ENCODE measurements at regions not wholly inside any gene's neighbourhood (a gene's known extent, or its start where the extent isn't known, plus 50 kb on each side); places are given as distances from the start of the nearest gene placed in this dataset.

GRCh38 chr1:222290866-222291265 is 257.0 kb downstream of the HHIPL2 start:
- DNase-seq (ENCODE audit: low read depth in 2 of 2): no peak

GRCh38 chr1:222288053-222288452 is 259.9 kb downstream of the HHIPL2 start:
- DNase-seq (ENCODE audit: low read depth in 2 of 2): no peak

DNA sequence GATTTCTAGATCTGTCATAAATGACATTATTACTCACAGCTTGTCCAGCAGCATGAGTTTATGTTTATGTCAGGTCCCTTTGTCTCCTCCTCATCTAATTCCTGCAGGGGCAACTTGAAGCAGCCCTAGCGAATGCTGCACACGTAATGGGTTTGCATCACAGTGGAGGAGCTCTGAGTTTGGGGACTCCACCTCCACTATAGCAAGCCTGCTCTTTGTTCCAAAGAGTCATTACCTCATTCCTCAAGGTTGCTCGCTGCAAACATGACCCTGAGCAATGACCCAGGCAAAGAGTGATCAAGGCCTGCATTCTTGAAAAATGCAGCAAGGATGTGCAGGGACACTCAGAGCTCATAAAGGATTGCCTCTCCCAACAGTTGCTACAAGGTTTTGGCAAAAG is 261.9 kb downstream of the HHIPL2 start:
- DNase-seq (ENCODE audit: low read depth in 2 of 2): no peak

- DNase-seq (ENCODE audit: low read depth in 2 of 2): no peak
Measured at GRCh38 chr1:222285526-222285925, 262.4 kb downstream of the HHIPL2 start.

GRCh38 chr1:222284466-222284865 is 263.4 kb downstream of the HHIPL2 start:
- DNase-seq (ENCODE audit: low read depth in 2 of 2): no peak

- DNase-seq (ENCODE audit: low read depth in 2 of 2): peak; percentile 92 to 93
Measured at GRCh38 chr1:222283147-222283768, 264.6 kb downstream of the HHIPL2 start.

GRCh38 chr1:222279591-222279990 is 268.3 kb downstream of the HHIPL2 start:
- DNase-seq (ENCODE audit: low read depth in 2 of 2): no peak

- DNase-seq (ENCODE audit: low read depth in 2 of 2): no peak
Measured at GRCh38 chr1:222278501-222278900, 269.4 kb downstream of the HHIPL2 start.

DNA sequence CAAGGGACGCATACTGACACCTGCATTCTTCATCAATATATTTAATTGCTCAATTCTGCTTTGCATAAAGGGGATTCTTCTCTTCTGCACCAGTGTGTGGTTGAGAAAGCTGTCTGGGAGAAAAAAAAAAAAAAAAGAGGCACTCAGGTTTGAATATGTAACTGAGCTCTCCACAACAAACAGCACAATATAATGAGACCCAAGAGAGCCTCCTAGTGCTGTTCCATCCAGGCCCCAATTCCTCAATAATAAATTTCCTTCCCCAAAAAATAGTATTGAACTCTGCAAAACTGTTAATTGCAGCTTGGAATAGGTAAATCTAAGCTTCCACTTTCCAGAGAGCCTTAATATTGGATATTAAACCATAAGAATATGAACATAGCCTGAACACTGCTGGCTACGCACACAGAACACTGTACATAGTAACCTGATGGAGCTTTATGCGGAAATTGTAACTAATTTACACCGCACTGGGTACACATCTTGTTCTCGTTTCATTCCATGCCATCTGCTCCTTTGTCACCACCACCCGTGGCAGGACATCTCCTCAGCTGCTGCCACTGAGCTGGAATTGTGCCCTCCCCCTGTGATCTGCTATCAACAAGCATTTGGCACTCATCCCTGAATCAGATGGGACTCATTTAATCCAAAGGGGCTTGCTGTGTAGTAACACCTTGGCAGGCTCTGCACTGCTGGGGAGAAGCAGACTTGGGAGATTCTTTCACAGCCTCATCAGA is 272.0 kb downstream of the HHIPL2 start:
- DNase-seq (ENCODE audit: low read depth in 2 of 2): no peak

DNA sequence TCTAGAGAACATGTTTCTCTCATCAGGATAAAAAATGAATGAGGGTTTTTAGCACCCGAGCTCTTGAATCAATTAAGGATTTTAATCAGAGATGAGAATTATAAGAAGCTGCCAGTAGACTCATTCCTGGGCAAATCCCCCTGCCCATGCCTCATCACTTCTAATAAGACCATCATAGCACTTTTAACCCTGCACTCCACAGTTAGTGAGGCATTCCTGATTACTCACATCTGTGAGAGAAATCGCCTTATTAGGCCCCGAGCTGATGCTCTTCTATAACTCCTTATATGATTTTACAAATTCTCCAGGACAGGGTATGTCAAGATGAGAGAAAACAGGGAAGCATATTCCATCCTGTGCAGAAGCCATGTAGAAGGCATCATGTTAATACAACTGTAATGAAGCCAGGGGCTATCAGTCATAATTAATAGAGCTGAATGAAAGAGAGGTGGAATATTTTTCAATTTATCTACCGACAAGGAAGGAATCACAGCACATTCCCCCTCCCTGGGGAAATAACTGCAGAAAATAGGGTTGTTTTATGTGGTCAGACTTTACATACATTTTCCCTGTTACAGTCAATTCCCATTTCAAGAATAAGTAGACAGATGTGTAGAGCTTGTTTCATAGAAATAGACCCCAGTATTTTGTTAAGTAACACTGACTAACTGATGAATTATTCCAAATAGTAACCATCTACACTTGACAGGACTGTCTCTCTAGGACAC is 272.7 kb downstream of the HHIPL2 start:
- DNase-seq (ENCODE audit: low read depth in 2 of 2): peak; percentile 36 to 40

- no peak for DNase-seq (ENCODE audit: low read depth in 2 of 2)
Measured at GRCh38 chr1:222266223-222267196, 281.4 kb downstream of the HHIPL2 start.

DNA sequence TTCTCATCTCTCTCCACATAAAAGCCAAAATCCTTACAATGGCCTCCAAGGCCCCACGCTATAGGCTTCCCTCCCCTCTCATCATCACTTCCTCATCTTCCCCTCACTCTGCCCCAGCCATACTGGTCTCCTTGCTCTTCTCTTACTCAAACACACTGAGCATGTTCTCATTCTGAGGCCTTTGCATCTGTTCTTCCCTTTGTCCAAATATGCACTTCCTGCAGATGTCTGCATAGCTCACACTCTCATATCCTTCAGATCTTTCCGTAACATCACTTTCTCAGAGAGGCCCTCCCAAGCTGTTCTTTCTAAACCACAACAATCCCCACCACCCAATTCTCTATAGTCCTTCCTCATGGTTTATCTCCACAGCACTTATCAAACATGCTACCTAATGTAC is 284.1 kb downstream of the HHIPL2 start:
- DNase-seq (ENCODE audit: low read depth in 2 of 2): no peak

- no peak for DNase-seq (ENCODE audit: low read depth in 2 of 2)
Measured at GRCh38 chr1:222257027-222257426, 290.9 kb downstream of the HHIPL2 start.

DNA sequence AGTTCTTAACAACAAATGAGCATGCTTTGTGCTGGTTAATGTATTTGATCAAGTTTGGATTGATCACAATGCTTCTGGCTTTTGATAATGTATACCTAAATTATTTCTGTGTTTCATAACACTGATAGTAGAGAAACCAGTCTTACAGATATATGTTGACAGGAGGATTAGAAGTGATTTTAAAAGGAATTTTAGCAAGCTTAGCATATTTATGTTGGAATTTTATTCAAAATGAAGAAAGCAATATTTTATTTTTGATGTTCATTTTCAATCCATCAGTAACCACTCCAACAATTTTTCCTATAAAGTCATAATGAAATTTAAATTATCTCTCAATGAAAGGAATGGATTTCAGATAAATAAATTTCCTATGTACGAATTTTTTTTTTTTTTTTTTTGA is 291.8 kb downstream of the HHIPL2 start:
- DNase-seq (ENCODE audit: low read depth in 2 of 2): no peak

GRCh38 chr1:222252788-222253187 is 295.1 kb downstream of the HHIPL2 start:
- no peak for DNase-seq (ENCODE audit: low read depth in 2 of 2)

- DNase-seq (ENCODE audit: low read depth in 2 of 2): no peak
Measured at GRCh38 chr1:222251847-222252246, 296.1 kb downstream of the HHIPL2 start.

DNA sequence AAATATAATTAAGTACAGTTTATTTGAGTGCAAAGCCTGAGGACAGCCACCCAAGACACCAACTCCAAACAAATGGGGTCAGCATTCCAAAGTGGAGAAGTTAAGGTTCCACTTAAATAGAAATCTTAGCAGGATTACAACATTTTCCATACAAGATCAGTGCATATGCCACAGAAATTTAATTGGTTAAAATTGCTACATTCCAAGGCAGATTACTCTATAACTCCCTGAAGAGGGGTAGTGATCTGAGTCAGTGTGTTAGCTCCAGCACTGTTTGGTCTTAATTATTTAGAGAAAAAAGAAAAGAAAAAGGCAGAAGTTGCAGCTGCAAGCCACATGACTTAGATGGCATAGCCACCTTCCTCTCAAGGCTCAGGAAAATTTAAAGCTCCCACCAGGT is 297.5 kb downstream of the HHIPL2 start:
- DNase-seq (ENCODE audit: low read depth in 2 of 2): peak; percentile 67 to 70

DNA sequence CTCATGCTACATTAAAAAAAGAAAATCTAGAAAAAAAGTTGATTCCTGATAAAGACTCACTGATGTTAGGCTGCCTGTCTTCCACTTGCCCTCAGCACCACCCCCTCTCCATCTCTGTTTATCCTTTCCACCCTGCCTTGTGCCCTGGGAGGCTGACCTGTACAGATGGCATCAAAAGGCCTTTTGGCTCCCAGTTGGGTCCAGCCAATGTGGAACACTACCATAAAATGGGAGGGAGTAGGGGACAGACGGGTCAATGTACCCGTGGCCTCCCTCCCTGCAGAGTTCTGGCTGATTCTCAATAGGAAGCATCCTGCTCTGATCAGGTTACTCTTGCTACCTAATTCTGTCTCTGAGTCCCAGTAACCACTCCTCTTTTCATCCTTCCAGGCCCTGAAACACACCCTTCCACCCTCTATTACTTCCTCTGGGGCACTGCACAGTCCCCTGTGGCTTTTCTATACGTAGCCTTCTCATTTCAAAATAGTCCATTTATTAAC is 300.0 kb downstream of the HHIPL2 start:
- no peak for DNase-seq (ENCODE audit: low read depth in 2 of 2)

DNA sequence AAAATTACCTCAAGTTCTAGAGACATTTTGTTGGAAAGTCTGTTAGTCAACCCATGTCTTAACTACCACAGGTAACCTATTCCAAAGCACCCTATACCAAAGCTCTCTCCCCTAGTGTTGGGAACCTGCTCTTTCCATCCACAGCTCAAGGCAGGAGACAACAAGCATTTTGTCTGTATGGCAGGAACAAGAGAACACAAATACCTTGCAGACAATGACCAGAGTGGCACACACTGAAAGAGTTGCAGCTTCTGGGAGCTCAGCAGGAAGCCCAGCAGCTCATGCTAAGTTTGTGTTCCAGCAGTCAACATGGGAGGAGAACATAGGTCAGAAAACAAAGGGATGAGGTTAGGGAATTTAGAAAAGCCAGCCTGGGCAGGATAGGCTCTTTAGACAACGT is 300.8 kb downstream of the HHIPL2 start:
- DNase-seq (ENCODE audit: low read depth in 2 of 2): no peak

DNA sequence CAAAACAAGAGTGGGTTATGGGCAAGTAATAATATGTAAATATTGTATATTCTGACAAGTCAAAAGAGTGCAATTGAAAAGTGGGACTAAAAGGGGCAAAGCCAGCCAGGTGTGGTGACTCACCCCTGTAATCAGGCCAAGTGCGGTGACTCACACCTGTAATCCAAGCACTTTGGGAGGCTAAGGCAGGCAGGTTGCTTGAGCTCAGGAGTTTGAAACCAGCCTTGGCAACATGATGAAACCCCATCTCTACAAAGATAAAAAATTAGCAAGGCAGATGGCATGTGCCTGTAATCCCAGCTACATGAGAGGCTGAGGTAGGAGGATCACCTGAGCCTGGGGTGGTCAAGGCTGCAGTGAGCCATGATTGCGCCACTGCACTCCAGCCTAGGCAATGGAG is 304.0 kb downstream of the HHIPL2 start:
- no peak for DNase-seq (ENCODE audit: low read depth in 2 of 2)

DNA sequence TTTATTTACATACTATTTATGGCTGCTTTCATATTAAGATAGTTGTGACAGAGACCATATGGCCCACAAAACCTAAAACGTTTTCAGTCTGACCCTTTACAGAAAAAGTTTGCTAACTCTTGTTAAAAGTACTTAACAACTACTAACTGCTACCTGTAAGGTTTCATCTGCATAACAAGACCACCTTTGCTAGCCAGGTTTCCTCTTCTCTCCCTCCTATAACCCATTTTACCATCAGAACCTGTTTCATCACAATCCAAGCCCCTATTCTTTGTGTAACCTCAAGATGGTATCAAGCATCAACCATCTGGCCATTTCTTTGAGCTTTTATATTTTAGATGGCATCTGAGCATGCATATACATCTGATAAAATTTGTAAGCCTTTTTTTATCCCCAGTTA is 305.4 kb downstream of the HHIPL2 start:
- no peak for DNase-seq (ENCODE audit: low read depth in 2 of 2)

DNA sequence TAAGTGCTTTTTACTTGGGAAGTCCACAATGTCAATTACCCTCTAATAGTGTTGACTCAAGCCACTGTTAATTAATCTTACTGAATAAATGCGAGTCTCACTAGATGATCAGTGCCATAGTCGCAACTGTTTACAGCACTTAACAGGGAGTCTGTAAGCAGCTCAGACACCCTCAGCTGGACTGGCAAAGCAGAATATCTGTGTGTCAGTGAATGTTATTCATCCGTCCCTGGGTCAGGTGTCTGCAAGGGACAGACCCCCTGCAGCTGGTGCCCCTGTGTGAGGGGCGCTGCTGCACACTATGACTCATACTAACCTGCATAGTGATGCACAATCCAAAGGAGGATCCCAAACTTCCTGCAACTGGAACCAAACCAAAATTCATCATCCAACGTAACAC is 306.5 kb downstream of the HHIPL2 start:
- no peak for DNase-seq (ENCODE audit: low read depth in 2 of 2)

All from fibroblast of skin of left quadriceps (primary cell).